ENCODE measurements at regions not wholly inside any gene's neighbourhood (a gene's known extent, or its start where the extent isn't known, plus 50 kb on each side); places are given as distances from the start of the nearest gene placed in this dataset.

DNA sequence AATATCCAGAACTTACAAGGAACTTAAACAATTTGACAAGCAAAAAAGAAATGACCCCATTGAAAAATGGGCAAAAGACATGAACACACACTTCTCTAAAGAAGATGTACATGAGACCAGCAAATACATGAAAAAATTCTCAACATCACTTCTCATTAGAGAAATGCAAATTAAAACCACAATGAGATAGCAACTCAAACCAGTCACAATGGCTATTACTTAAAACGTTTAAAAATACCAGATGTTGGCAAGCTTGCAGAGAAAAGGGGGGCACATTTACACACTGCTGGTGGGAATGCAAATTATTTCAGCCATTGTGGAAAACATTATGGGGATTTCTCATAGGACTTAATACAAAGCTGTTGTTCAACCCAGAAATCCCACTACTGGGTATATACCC lies 1634.0 kb downstream of the NCAM2 start:
- TF ChIP-seq, protein P1, sequence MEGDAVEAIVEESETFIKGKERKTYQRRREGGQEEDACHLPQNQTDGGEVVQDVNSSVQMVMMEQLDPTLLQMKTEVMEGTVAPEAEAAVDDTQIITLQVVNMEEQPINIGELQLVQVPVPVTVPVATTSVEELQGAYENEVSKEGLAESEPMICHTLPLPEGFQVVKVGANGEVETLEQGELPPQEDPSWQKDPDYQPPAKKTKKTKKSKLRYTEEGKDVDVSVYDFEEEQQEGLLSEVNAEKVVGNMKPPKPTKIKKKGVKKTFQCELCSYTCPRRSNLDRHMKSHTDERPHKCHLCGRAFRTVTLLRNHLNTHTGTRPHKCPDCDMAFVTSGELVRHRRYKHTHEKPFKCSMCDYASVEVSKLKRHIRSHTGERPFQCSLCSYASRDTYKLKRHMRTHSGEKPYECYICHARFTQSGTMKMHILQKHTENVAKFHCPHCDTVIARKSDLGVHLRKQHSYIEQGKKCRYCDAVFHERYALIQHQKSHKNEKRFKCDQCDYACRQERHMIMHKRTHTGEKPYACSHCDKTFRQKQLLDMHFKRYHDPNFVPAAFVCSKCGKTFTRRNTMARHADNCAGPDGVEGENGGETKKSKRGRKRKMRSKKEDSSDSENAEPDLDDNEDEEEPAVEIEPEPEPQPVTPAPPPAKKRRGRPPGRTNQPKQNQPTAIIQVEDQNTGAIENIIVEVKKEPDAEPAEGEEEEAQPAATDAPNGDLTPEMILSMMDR (IDR thresholded peaks at IDR 0.05; ENCODE audit: insufficient read depth in 1 of 2, low read depth in 1 of 2, low read length in 1 of 2, severe bottlenecking in 1 of 2, unreplicated experiment in 1 of 2) = no peak
- POLR2A ChIA-PET = no interaction called here

DNA sequence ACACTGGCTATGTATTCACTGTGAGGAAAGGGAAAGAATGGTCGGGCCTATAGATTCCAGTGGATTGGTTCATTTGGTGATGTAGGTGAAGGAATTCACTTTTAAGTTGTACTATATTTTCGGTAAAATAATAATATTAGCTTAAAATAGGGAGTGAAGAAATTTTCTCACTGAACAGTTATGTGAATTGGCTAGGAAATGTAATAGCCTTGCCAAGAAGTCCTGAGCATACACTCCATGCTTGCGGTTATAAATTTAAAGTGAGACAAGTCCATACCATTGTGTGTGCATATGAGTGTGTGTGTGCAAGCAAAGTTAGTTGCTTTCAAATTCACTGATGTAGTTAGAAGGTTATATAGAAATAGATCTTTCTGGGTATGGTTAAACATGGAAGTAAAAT lies 1651.0 kb downstream of the NCAM2 start:
- Mint-ChIP-seq H3K27me3 (ENCODE audit: insufficient read depth, unreplicated experiment) (peaks cover under 1% of the 10 kb centered on the region), H3K4me1 (ENCODE audit: low read depth, unreplicated experiment) (no peaks in the 10 kb centered on the region), H3K4me3 (ENCODE audit: unreplicated experiment) (no peak overlapping the region), H3K27ac (ENCODE audit: unreplicated experiment) (no peak overlapping the region), H3K36me3 (ENCODE audit: insufficient read depth, unreplicated experiment) (no peaks in the 10 kb centered on the region), H3K9me3 (ENCODE audit: unreplicated experiment) (no peaks in the 10 kb centered on the region)
- intact Hi-C loops (cut with micrococcal nuclease; ENCODE audit: unreplicated experiment) = no loop called here
- ChIA-PET POLR2A (no interaction called here), CTCF (no interaction called here)
- Histone ChIP-seq H3K9me3 (no peaks in the 10 kb centered on the region), H3K4me1 (no peaks in the 10 kb centered on the region), H3K27me3 (replicated peaks; ENCODE audit: control insufficient read depth, insufficient read depth, low read length) (no peaks in the 10 kb centered on the region), H3K36me3 (ENCODE audit: control insufficient read depth, insufficient read depth, low read length) (no peaks in the 10 kb centered on the region), H3K4me3 (ENCODE audit: low read depth, low read length) (no peak overlapping the region)
- DNase-seq = no peak
- TF ChIP-seq, protein P1 (IDR thresholded peaks at IDR 0.05; ENCODE audit: insufficient read depth in 1 of 2, low read depth in 1 of 2, low read length in 1 of 2, severe bottlenecking in 1 of 2, unreplicated experiment in 1 of 2) = no peak
- BruUV-seq (replicated peaks) = no TSS peak

More for the DNA sequence above, 1634.0 kb downstream of the NCAM2 start:
- Mint-ChIP-seq H3K27ac (ENCODE audit: unreplicated experiment) (no peak overlapping the region), H3K27me3 (ENCODE audit: insufficient read depth, unreplicated experiment) (no peaks in the 10 kb centered on the region), H3K36me3 (ENCODE audit: insufficient read depth, unreplicated experiment) (no peaks in the 10 kb centered on the region), H3K4me1 (ENCODE audit: low read depth, unreplicated experiment) (no peaks in the 10 kb centered on the region), H3K9me3 (ENCODE audit: unreplicated experiment) (no peaks in the 10 kb centered on the region), H3K4me3 (ENCODE audit: unreplicated experiment) (no peak overlapping the region)
- no peak for DNase-seq
- no peaks in the 10 kb centered on the region for H3K4me1 ChIP-seq
- intact Hi-C loops (cut with micrococcal nuclease; ENCODE audit: unreplicated experiment) = no loop called here
- H3K4me3 ChIP-seq (ENCODE audit: low read depth, low read length) = no peak overlapping the region
- no peaks in the 10 kb centered on the region for H3K9me3 ChIP-seq
- no peaks in the 10 kb centered on the region for H3K27me3 ChIP-seq (replicated peaks; ENCODE audit: control insufficient read depth, insufficient read depth, low read length)
- no peaks in the 10 kb centered on the region for H3K36me3 ChIP-seq (ENCODE audit: control insufficient read depth, insufficient read depth, low read length)
- CTCF ChIA-PET = no interaction called here
- BruUV-seq (replicated peaks) = no TSS peak

DNA sequence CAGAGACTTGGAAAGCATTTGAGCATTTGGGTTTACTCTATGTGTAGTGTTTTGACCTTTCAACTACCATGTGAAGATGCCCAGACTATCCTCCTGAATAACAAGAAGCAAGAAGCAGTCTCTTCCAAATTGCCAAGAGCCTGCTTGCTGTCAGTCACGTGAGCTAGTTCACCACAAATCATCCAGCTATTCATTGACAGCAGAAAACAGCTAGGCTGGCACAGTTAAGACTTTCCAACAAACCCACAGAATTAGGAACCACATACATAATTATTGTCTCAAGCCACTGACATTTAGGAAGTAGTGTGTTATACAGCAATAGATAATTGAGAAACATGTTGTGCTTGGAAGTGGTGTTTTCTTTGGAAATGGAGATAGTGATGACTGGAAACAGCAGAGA lies 1652.0 kb downstream of the NCAM2 start:
- no peaks in the 10 kb centered on the region for H3K9me3 Mint-ChIP-seq (ENCODE audit: unreplicated experiment)
- H3K27ac Mint-ChIP-seq (ENCODE audit: unreplicated experiment) = no peak overlapping the region
- H3K4me1 ChIP-seq = no peaks in the 10 kb centered on the region
- H3K4me1 Mint-ChIP-seq (ENCODE audit: low read depth, unreplicated experiment) = no peaks in the 10 kb centered on the region
- no peaks in the 10 kb centered on the region for H3K36me3 Mint-ChIP-seq (ENCODE audit: insufficient read depth, unreplicated experiment)
- no peaks in the 10 kb centered on the region for H3K27me3 ChIP-seq (replicated peaks; ENCODE audit: control insufficient read depth, insufficient read depth, low read length)
- no peaks in the 10 kb centered on the region for H3K36me3 ChIP-seq (ENCODE audit: control insufficient read depth, insufficient read depth, low read length)
- TF ChIP-seq, protein P1 (IDR thresholded peaks at IDR 0.05; ENCODE audit: insufficient read depth in 1 of 2, low read depth in 1 of 2, low read length in 1 of 2, severe bottlenecking in 1 of 2, unreplicated experiment in 1 of 2) = no peak
- CTCF ChIA-PET = no interaction called here
- H3K9me3 ChIP-seq = no peaks in the 10 kb centered on the region
- DNase-seq = no peak
- H3K27me3 Mint-ChIP-seq (ENCODE audit: insufficient read depth, unreplicated experiment) = no peaks in the 10 kb centered on the region
- intact Hi-C loops (cut with micrococcal nuclease; ENCODE audit: unreplicated experiment) = no loop called here
- H3K4me3 ChIP-seq (ENCODE audit: low read depth, low read length) = no peak overlapping the region
- H3K4me3 Mint-ChIP-seq (ENCODE audit: unreplicated experiment) = no peak overlapping the region
- POLR2A ChIA-PET = no interaction called here
- no TSS peak for BruUV-seq (replicated peaks)

Measured in Caco-2 (cell line).